ENCODE measurements at regions not wholly inside any gene's neighbourhood (a gene's known extent, or its start where the extent isn't known, plus 50 kb on each side); places are given as distances from the start of the nearest gene placed in this dataset.
A peak's percentile ranks its signal among the peaks of the same experiment; 100 is the strongest.

DNA sequence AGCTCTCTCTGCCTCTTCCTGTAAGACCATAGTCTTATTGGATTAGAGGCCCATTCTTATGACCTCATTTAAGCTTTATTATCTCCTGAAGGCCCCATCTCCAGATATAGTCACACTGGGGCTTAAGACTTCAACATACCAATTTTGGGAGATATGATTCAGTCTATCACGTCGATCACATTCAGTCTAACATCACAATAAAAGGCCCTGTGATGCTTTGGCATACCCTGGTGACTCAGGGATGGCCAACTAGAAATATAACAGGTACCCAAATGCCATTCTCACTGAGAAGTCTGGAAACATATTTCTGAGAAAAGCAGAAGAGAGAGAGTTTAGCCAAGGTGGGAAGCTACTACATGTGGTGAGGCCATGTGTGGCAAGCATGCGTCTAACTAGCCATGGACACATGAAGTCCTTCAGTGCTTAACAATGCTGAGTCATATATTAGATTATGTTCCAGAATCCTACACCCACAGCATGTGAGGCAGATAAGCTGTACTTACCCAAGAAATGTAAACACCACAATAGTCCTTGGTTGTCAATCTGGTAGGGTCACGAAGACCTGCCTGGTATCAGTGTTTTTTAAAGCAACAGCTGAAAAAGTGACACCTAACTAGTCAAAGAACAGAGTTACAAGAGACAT, 485.1 kb downstream of the FOXO1 start:
- DNase-seq (ENCODE audit: low read depth in 2 of 3, low spot score in 2 of 3) = peak in 1 of 3 donors; percentile 20

DNA sequence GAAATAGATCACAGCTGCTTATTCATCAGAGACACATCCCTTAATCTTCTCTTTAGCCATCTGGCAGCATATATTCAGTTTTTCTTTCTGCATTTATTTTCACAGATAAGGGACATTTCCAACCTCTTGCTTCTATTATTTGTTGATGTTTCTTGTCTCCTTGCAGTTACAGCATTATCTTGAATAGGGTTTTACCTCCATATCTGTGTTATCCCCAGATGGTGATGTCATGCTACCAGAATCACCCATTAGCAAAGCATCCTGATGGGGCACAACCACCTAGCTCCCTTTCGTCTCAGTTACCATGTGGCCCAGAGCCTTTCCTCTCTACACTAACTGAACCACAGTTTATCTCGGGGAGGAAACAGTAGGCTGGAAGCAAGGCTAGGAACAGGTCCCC, 483.9 kb downstream of the FOXO1 start:
- DNase-seq (ENCODE audit: low read depth in 2 of 3, low spot score in 2 of 3) = no peak

DNA sequence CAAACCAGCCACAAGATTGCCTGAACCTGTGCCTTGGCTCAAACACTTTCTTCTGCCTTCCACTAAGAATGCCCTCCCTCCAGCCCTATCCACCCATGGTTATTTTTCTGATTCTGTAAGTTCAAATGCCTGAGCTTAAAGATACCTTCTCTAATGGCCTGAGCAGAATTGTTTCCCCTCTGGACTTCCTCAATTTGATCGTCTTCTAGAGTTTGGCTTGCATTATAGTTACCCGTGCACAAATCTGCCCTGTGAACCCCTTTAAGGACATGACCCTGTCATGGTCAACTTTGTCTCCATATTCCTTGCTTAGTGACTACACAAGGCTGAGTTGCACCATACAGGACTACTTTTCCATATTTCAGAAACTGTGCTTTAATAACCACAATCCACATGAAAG, 481.0 kb downstream of the FOXO1 start:
- DNase-seq (ENCODE audit: low read depth in 2 of 3, low spot score in 2 of 3) = no peak

DNA sequence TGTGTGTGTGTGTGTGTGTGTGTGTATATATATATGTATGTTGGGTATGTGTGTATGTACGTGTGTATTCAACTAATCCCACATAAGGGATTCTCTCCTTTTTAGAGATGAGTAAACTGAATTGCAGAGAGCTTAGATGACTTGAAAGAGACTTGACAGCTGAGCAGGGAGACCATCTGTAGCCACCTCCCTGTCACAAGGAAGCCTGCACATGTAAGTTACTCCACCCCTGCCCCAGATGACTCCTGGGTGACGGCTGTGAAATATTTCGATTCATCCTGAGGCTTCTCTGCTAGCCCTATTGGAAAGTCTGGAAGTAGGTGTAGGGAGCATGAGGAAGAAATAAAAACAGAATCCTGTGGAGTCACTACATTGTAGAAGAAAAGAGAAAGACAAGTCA, 480.4 kb downstream of the FOXO1 start:
- DNase-seq (ENCODE audit: low read depth in 2 of 3, low spot score in 2 of 3) = no peak

DNA sequence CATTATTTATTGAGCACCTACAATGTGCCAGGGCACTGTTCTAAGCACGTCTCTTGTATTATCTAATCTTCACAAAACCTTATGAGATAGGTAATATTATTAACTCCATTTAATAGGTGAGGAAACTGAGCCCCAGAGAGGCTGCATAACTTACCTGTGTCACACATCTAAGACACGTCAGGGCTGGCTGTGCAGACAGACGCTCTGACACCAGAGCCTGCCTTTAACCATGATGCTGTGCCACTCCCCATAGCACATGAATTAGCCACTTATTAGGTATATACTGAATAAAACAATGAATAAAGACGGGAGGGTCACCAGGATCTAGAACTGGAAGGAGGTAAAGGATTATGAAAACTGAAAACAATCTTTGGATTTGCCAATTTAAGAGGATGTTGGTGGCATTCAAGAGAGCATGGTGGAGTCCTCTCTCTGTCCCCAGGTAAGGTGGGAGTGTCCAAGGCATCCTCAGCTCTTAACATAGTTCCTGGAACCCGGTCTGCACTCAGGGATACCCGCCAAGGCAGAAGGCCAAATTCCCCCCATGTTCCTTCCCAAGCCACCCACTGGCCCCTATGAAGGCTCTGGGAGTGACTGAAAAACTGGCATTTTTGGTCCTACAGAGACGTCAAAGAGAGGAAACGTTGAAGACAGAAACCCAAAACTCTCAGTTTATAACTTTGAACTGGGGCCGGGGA, 479.7 kb downstream of the FOXO1 start:
- no peak for DNase-seq (ENCODE audit: low read depth in 2 of 3, low spot score in 2 of 3)

DNA sequence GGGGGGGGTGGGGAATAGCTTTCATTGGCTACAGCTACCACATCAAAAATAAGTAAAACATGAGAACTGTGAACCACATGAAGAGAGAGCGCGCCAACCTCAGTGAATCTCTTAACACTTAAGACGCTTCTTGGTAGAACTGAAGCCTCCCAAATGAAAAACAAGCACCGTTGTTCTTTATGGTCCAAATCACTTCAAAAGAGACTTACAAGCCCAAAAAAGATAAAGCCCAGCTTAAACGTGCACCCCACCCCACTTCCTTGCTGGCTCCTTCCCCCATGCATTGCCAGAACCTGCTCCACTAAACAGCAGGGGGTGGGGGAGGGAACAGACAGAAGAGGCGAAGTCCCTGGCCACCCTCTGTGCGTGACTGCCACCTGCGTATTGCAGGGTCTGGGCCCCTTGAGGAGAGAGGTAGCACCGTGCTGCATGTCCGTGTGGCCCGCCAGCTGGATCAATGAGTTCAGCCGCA, 479.1 kb downstream of the FOXO1 start:
- peak in 1 of 3 donors; percentile 73 for DNase-seq (ENCODE audit: low read depth in 2 of 3, low spot score in 2 of 3)

DNA sequence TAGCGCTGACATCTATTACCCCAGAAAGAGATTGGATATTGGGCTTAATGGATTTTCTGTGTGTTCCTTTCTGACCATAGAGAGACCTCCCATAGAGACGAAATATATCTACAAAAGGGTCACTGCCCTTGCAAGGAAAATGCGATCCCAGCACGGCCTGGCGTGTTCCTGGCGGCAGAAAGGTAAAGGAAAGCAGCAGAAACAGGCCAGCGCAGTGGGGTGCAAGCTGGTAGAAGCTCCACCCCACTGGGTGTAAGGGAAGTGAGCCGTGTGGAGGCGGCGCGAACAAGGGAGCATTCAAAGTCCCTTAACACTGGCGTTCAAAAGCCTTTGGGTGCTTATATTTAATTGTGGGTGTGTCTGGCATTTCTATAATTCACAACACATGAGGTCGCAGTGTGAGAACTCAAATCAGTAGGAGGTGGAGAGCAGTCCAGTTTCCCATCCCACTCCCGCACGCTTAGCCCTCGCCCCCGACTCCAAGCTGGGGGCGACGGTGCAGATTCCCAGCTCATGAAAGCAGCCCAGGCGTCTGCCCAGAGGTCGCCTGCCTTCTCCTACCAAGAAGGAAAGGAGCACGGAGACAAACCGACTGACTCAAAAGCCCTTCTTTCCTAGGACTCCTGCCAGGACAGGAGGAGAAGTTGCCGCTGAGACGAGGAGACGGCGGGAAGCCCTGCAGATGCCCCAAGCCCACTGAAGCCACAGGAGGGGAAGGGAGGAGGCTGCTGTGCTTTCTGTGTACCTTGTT, 478.4 kb downstream of the FOXO1 start:
- peak in 1 of 3 donors; percentile 44 for DNase-seq (ENCODE audit: low read depth in 2 of 3, low spot score in 2 of 3)

DNA sequence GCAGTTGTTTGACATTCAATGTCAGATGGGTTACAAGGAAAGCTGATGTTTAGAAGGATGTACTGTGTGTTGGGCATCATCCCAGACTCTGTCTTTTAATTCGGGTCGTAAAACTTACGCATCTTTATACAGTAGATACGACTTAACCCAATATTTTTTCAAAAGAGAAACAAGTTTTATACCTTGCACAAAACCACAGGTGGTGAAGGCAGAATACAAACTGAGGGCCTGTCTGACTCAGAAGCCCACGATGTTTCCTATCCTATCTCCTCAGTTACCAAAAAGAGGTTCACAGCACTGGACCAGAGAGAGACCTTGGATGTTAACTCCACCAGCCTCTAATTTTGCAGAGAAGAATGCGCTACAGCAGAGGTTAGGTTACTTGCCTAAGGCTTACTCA, 477.0 kb downstream of the FOXO1 start:
- no peak for DNase-seq (ENCODE audit: low read depth in 2 of 3, low spot score in 2 of 3)

DNA sequence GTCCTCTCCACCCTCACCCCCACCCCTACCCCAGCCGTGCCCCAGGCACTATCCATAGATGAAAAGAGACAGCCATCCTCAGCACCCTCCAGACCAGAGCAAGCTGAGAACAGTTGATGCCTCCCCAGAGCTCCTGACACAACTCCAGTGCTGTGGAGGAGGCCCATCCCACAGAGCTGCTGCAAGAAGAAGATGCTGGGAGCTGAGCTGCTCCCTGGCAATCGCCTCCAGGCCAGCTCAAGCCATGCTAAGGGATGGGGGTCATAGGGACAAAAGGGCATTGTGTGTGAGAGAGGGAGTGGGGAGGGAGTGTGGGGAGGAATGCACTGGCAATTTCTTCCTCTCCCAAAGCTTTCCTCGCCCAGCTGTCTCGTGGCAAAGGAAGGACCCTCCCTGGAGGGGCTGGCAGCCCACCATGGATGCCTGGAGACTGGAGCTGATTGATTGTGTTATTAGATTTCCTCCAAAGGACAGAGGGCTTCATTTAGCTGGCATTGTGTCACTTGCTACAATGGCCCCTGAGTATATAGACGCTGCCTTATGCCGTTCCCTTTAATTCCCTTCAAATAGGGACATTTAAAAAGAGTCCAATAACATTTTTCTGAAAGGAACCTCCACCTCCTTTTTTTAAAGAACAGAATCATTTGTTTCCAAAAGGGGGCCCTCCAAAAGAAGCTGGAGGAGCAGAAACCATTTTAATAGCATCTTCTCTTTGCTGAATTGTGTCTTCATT, 476.4 kb downstream of the FOXO1 start:
- DNase-seq (ENCODE audit: low read depth in 2 of 3, low spot score in 2 of 3) = no peak

DNA sequence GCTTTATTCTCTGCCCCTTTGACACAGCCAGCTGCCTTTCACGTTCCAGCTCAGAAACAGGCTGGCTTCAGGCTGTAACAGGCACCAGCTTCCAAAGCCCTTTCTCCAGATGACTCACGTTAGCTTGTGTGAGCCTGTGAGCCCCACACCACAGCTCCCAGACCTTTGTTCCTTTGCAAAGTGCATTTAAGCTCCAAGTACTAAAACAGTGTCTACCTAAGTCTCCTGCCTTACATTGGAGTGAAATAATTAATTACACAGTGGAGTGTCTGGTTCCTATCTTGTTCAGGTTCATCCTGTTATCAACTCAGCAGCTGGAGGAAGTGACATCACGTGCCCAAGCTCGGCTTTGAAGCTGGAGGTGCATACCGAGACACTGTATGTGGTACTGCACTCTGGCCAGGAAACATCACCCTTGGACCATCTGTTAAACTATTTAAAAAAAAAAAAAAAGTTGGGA, 475.8 kb downstream of the FOXO1 start:
- DNase-seq (ENCODE audit: low read depth in 2 of 3, low spot score in 2 of 3) = peak in 2 of 3 donors; percentile 42 to 81

DNA sequence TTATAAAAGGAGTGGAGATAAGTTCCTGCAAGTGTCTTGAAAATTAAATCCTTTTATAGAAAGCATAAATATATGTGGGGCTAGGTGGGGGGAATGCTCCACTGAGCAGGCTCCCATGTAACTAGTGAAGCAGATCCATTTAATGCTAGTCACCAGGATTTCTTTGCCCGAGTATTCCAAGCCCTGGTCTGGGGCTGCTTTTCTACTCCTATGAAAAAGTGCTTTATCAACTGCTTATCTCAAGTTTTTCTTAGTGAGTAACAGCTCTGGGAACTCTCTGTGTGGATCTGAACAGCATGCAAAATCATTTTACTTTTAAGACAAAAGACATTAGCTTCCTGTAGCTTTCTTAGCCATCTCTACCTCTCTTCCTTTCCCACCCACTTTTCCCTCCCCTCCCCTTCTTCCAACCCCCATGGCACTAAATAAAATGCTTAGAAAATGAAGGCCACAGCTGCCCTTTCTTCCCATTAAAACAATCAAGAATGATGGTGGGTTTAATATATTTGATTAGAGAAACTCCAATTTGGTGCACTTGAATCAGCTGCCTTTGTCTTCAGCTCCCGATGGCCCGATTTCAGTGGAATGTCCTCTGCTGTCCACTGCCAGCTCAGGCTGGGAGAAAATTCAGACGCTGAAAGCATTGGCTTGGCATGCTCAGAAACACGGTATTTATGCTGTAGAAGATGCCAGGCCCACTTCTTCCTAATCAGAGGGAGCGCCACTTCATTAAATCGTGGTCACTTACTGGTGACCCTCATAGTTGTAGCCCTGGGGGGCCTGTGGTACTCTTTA, 475.1 kb downstream of the FOXO1 start:
- DNase-seq (ENCODE audit: low read depth in 2 of 3, low spot score in 2 of 3) = no peak

DNA sequence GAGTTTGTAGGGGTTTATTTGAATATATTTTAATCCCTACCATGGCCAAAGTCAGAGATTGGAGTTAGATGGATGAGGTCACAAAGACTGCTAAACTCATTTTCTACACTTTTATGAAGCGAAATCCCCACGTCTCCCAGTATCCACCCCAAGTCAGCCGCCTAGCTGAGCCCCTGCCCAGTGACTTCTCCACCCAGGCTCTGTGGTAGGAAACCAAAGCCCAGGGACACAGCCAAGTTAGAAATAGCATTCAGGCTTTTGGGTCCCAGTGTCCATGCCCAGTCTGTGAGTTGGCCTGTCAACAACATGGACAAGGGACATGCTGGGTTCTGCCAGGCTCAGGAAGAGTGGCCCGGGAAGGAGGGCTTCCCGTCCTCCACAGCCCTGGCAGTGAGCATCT, 474.0 kb downstream of the FOXO1 start:
- DNase-seq (ENCODE audit: low read depth in 2 of 3, low spot score in 2 of 3) = no peak

DNA sequence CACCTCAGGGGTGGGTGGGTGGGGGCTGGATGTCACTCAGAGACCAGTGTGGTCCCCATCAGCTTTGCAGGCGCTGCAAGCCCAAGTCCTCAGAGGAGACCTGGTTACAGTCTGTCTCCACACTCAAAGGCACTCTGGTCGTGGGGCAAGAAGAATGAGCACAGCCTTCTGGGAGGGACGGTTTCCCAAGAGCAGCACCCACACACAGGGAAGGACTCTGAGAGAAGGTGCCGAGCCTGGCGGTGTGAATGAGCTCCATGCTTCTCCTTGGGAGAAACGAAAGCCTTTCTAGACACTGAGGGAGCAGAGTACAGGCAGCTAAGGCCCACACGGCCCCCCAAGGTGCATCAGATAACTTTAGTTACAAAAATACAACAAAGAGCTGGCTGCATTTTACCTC, 473.6 kb downstream of the FOXO1 start:
- no peak for DNase-seq (ENCODE audit: low read depth in 2 of 3, low spot score in 2 of 3)

DNA sequence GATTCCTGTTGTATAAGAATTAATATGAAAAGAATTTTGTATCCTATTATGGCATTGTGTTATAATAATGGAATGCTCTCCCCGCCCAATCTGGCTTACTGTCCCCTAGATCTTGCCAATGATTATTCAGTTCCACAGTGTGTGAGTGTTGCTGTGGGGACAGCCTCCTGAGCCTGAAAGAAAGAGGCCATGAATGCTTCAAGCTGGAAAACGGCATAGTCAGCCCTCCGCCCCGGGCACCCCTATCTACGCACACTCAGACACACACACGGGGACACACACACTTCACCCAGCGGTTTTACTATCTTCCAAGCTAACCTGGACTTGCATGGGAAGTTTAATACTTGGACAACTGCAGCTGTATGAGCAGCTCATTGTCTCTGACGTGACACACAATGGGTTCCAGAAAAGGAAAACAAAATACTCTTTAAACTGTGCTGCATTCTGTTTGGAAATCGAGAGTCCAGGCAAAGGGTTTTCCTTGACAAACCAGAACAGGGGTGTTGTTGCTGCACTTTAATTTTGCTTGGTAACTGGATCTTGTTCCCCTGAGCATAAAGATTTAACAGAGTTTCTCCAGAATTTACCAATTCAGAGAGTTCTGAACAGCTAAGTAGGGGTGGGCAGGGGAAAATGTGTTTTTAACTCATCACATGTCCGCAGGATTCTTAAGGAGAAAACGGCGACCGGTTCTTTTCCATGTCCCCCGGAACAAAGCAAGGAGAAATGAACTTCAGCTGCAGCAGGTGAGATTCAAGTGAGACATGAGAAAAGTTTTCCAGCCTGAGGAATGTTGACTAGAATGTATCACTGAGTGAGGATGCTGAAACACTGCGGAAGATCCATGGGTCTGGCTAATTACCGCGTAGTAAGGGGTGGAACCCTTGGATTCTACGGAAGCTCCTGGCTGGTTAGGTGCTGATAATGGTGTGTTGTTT, 472.9 kb downstream of the FOXO1 start:
- no peak for DNase-seq (ENCODE audit: low read depth in 2 of 3, low spot score in 2 of 3)

DNA sequence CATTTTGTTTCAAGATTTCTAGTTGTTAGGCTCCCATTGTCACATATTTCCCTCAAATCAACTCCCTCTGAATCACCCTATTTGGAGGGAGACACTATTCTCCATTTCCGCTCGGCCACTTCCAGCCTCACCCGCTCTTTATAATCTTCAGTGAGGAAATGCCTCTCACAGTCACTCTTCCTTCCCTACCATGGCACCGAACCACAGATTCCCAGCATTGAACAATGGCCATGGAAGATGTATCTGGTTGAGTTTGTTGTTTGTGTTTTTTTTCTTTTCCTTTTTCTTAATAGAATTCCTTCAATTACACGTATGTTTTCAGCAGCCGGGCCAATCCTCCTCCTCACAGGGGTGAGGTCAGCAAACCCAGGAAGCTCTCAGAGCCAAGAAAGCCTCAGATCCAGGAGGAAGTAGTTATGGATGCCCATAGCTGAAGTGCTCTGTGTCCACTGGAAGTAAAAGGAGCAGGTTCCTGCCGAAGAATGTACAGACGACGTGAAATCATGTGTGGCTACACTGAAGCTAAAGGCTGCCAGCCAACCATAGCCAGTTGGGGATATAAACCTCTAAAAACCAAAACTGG, 472.1 kb downstream of the FOXO1 start:
- no peak for DNase-seq (ENCODE audit: low read depth in 2 of 3, low spot score in 2 of 3)

DNA sequence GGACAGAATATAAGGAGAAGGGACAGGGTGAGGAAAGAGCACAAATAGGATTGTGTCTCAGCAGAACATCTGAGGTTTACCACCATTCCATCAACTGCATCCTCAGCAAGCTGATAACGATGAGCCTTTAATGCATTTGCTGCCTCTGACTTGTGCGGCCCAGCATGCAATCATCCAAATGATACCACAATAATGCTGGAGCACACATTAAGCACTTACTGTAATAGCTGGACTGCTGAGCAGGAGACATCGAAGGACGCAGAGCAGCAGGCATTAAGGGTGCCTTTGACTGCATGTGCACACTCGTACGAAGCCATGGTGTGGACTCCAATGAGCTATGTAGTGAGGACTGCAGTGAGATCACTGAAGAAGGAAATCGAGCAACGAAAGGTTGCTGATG, 469.4 kb downstream of the FOXO1 start:
- no peak for DNase-seq (ENCODE audit: low read depth in 2 of 3, low spot score in 2 of 3)

DNA sequence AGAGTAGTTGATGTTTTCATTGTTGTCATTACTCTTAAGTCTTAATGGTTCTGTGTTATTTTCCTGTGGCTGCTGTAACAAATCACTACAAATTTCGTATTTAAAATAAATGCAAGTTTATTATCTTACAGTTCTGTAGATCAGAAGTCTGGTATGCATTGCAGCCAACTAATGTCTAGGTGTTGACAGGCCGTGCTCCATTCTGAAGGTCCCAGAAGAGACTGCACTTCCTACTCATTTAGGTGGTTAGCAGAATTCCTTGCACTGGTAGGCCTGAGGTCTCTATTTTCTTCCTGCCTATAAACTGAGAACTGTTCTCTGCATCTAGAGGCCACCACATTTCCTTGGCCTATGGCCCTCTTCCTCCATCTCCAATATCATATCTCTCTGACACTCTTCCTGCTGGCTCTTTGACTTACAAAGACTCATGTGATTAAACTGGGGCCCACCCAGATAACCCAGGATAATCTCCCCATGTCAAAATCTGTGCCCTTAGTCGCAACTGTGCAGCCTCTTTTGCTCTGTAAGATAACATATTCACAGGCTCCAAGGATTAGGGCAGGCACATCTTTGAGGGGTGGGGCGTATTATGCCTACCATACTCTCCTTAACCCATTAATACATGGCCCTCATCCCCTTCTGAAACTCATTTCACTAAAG, 468.4 kb downstream of the FOXO1 start:
- no peak for DNase-seq (ENCODE audit: low read depth in 2 of 3, low spot score in 2 of 3)

DNA sequence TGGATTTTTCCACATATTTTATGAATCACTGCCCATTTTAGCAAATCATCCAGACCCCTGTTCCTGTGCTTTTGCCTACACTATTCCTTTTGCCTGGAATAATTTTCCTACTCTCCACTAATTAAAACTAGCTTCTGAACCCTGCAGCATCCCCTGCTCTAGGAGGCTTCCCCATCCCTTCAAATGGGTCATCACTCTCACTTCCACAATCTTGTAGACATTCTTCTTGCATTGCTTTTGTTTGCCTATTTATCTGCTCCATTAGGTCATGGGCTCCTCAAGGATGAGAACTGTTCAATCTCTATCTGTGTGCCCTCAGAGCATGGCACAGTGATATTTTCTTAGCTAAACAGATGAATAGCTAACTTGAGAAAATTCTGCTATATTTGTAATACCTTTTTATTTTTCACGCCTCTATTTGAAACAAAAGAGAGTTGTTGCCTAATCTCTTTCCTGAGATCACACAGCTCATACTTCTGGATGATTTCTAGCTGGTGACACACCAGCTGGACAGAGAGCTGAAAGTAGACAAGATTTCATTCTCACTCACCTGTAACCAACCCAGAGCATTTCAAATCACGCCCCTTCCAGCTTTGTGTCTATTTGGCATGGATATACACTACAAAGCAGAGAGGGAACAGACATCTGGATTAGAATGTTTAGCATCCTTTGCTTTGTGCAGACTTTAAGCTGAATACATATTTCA, 466.0 kb downstream of the FOXO1 start:
- no peak for DNase-seq (ENCODE audit: low read depth in 2 of 3, low spot score in 2 of 3)
